Mesodermal cell (in vitro differentiated cells): ENCODE measurements at regions not wholly inside any gene's neighbourhood (a gene's known extent, or its start where the extent isn't known, plus 50 kb on each side); places are given as distances from the start of the nearest gene placed in this dataset.
"Not testable (repeated sequence)": the region's sequence is repeated elsewhere in the genome, so short reads cannot be mapped to it uniquely, and the experiment has no call there.

Experiments
- H3K27ac ChIP-seq: 2 replicates; pipeline ENCODE4 v1.7.0; 2013; ENCODE audit warnings: mild to moderate bottlenecking, low read depth, low read length, moderate library complexity; ENCODE audit not compliant: severe bottlenecking
- H3K36me3 ChIP-seq: 2 replicates; pipeline ENCODE4 v1.7.1; 2013; ENCODE audit warnings: mild to moderate bottlenecking, low read length, moderate library complexity; ENCODE audit not compliant: control insufficient read depth, insufficient read depth
- H3K4me1 ChIP-seq: one replicate; pipeline ENCODE4 v1.7.1; 2013; ENCODE audit warnings: mild to moderate bottlenecking, low read length; ENCODE audit not compliant: insufficient read depth, control insufficient read depth, poor library complexity, severe bottlenecking
- H3K4me3 ChIP-seq: 2 replicates; pipeline ENCODE4 v1.7.0; 2013; ENCODE audit warnings: low read length, control low read depth, mild to moderate bottlenecking; ENCODE audit not compliant: insufficient read depth, poor library complexity, severe bottlenecking; ENCODE audit errors: extremely low read depth
- H3K9me3 ChIP-seq: 2 replicates; pipeline ENCODE4 v1.7.1; 2013; ENCODE audit warnings: mild to moderate bottlenecking, low read length, moderate library complexity; ENCODE audit not compliant: control insufficient read depth
- WGBS, 2 experiments: methylation state at CpG; one replicate each; pipeline ENCODE4 v1.1.5; 2013; ENCODE audit warnings: missing lambda C conversion rate in 2 of 2; ENCODE audit not compliant: insufficient coverage in 2 of 2; 5-methylcytosine and 5-hydroxymethylcytosine counted together

- Histone ChIP-seq H3K36me3 (no peaks in the 10 kb centered on the region), H3K4me3 (no peak overlapping the region), H3K27ac (no peak overlapping the region), H3K4me1 (no peaks in the 10 kb centered on the region), H3K9me3 (no peaks in the 10 kb centered on the region)
- 93% methylated on average over 2 of the region's 3 CpGs for WGBS, 2 experiments
These were observed 370.6 kb upstream of the UBE2E3 start for GRCh38 chr2:180609626-180610340.

- Histone ChIP-seq H3K36me3 (no peaks in the 10 kb centered on the region), H3K4me1 (no peaks in the 10 kb centered on the region), H3K4me3 (no peak overlapping the region), H3K9me3 (no peaks in the 10 kb centered on the region), H3K27ac (no peak overlapping the region)
- WGBS, 2 experiments, result 80% methylated on average over 1 of the region's 4 CpGs; no CpG with 5 or more reads in 1 of the 2 experiments
These were observed 372.8 kb upstream of the UBE2E3 start for GRCh38 chr2:180607514-180608049.

DNA sequence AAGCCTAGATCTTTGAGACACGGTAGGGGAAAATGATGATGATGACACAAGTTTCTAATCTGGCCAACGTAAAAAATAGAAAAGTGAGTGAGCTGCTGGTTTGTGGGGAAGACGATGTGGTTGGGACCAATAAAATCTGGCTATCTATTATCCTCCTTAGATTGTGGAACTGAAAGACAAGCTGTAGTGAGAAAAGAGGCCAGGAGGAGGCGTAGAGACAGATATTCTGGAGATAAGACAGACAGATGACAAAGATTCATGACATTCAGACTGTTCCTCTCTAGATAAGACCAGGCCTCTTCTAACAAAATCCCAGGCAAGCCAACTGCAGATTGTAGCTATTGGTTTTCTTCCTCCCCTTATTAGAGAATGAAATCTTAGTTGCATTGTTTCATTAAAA, 376.3 kb upstream of the UBE2E3 start:
- Histone ChIP-seq H3K36me3 (no peaks in the 10 kb centered on the region), H3K4me1 (no peaks in the 10 kb centered on the region), H3K4me3 (no peak overlapping the region), H3K27ac (no peak overlapping the region), H3K9me3 (no peaks in the 10 kb centered on the region)
- WGBS, 2 experiments, result 58 to 82% methylated on average over 1 to 2 of the region's 4 CpGs

GRCh38 chr2:180601016-180601415, 379.4 kb upstream of the UBE2E3 start:
- H3K9me3 ChIP-seq, result no peaks in the 10 kb centered on the region
- H3K36me3 ChIP-seq, result no peaks in the 10 kb centered on the region
- no peak overlapping the region for H3K27ac ChIP-seq
- no peak overlapping the region for H3K4me3 ChIP-seq
- no CpG with 5 or more reads among the region's 1 CpG for WGBS, 2 experiments
- H3K4me1 ChIP-seq, result no peaks in the 10 kb centered on the region

DNA sequence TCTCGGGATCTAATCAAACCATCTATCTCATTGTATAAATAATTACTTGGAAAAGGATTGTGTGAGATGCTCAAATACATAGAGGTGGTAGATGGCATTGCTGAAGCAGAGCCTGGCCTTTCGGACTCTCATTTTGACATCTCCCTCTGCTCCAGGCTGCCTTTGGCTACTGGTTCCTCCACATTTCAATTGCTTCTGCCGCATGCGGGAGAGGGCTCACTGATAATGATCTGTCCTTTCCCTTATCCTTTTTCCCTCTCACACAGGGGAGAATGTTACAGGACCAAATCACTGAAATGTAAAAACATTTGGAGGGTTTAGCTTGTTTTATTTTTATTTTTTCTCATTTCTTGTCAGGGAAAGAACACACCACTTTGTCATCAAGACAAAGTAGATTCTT, 380.6 kb upstream of the UBE2E3 start:
- Histone ChIP-seq H3K4me3 (no peak overlapping the region), H3K36me3 (no peaks in the 10 kb centered on the region), H3K4me1 (no peaks in the 10 kb centered on the region), H3K27ac (no peak overlapping the region), H3K9me3 (no peaks in the 10 kb centered on the region)
- whole genome bisulfite sequencing, 2 experiments, result 83% methylated on average over 2 of the region's 4 CpGs; no CpG with 5 or more reads in 1 of the 2 experiments

- no peaks in the 10 kb centered on the region for H3K36me3 ChIP-seq
- no peak overlapping the region for H3K27ac ChIP-seq
- WGBS, 2 experiments, result no CpG with 5 or more reads among the region's 2 CpGs
- no peak overlapping the region for H3K4me3 ChIP-seq
- H3K9me3 ChIP-seq, result no peaks in the 10 kb centered on the region
- no peaks in the 10 kb centered on the region for H3K4me1 ChIP-seq
These were observed 383.2 kb upstream of the UBE2E3 start for GRCh38 chr2:180597179-180597578.

DNA sequence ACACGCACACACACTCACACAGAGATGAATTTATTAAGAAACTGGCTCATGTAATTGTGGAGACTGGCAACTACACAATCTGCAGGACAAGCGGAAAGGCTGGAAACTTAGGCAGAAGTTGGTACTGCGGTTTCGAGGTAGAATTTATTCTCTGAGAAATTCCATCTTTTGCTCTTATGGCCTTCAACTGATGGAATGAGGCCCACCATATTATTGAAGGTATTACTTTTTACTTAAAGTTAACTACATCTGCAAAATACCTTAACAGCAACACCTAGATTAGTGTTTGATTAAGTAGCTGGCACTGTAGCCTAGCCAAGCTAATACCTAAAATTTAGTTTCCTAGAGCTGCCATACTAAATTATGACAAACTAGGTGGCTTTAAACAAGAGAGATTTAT, 384.0 kb upstream of the UBE2E3 start:
- no peaks in the 10 kb centered on the region for H3K4me1 ChIP-seq
- no peaks in the 10 kb centered on the region for H3K9me3 ChIP-seq
- 100% methylated on average over 1 to 3 of the region's 4 CpGs for WGBS, 2 experiments

DNA sequence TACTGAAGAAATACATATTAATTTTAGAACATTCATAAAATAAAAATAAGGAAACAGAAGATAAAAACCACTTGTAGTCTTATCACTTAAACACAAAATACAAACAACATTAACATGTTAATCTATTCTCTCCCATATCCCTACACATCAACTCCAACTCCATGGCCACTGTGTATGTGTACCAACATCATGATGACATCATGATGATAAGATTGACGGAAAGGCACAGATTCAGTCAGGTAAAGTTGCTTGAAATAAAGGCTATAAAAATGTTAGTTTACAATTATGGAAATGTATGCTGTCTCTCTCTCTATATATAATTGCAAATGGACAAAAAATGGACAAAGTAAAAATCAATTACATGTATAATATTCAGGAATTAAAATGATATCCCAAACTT, 388.5 kb upstream of the UBE2E3 start:
- no peak overlapping the region for H3K4me3 ChIP-seq
- H3K36me3 ChIP-seq, result no peaks in the 10 kb centered on the region
- H3K4me1 ChIP-seq, result no peaks in the 10 kb centered on the region
- no CpG with 5 or more reads among the region's 1 CpG for whole genome bisulfite sequencing, 2 experiments
- no peak overlapping the region for H3K27ac ChIP-seq
- H3K9me3 ChIP-seq, result no peaks in the 10 kb centered on the region

More for the DNA sequence above, 384.0 kb upstream of the UBE2E3 start:
- Histone ChIP-seq H3K27ac (no peak overlapping the region), H3K4me3 (no peak overlapping the region), H3K36me3 (no peaks in the 10 kb centered on the region)

DNA sequence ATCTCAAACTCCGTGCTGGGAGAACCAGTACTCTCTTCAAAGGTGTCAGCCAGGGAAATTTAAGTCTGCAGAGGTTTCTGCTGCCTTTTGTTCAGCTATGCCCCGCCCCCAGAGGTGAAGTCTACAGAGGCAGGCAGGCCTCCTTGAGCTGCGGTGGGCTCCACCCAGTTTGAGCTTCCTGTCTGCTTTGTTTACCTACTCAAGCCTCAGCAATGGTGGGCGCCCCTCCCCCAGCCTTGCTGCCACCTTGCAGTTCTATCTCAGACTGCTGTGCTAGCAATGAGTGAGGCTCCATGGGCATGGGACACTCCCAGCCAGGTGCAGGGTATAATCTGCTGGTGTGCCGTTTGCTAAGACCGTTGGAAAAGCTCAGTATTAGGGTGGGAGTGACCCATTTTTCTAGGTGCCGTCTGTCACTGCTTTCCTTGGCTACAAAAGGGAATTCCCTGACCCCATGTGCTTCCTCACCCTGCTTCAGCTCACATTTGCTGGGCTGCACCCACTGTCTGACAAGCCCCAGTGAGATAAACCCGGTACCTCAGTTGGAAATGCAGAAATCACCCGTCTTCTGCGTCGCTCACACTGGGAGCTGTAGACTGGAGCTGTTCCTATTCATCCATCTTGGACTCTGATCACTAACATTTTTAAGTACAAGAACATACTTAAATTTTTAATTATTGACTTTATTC, 389.2 kb upstream of the UBE2E3 start:
- not testable (repeated sequence) for H3K36me3 ChIP-seq, H3K27ac ChIP-seq, H3K4me3 ChIP-seq, H3K4me1 ChIP-seq, H3K9me3 ChIP-seq
- 72 to 85% methylated on average over 6 to 11 of the region's 11 CpGs for WGBS, 2 experiments

GRCh38 chr2:180583441-180584140, 396.8 kb upstream of the UBE2E3 start:
- Histone ChIP-seq H3K4me1 (no peaks in the 10 kb centered on the region), H3K36me3 (no peaks in the 10 kb centered on the region), H3K27ac (no peak overlapping the region), H3K4me3 (no peak overlapping the region), H3K9me3 (no peaks in the 10 kb centered on the region)
- whole genome bisulfite sequencing, 2 experiments, result 83 to 92% methylated on average over 1 of the region's 2 CpGs
